ENCODE measurements at regions not wholly inside any gene's neighbourhood (a gene's known extent, or its start where the extent isn't known, plus 50 kb on each side); places are given as distances from the start of the nearest gene placed in this dataset.
"Not testable (repeated sequence)": the region's sequence is repeated elsewhere in the genome, so short reads cannot be mapped to it uniquely, and the experiment has no call there.

DNA sequence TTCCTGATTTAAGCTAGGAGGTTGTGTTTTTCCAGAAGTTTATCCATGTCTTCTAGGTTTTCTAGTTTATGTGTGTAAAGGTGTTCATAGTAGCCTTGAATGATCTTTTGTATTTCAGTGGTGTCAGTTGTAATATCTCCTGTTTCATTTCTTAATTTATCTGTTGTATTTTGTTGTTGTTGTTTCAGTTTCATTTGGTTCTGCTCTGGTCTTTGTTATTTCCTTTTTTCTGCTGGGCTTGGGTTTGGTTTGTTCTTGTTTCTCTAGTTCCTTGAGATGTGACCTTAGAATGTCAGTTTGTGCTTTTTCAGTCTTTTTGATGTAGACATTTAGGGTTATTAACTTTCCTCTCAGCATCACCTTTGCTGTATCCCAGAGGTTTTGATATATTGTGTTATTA lies 62.8 kb downstream of the SCP2D1 start:
- not testable (repeated sequence) for DNase-seq (ENCODE audit: low read depth in 2 of 2, low spot score in 1 of 2)

DNA sequence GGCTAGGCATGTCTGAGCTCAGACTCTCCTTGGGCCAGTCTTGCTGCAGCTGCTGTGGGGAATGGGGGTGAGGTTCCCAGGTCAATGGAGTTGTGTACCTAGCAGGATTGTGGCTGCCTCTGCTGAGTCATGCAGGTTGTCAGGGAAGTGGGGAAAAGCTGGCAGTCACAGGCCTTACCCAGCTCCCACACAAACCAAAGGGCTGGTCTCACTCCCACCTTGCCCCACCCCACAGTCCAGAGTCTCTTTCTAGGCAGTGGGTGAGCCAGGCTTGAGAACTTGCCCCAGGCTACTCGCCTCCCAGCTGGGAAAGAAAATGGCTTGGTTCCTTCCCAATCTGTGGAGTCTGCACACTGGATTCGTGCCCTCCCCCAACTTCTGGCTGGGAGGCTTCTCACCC lies 65.7 kb downstream of the SCP2D1 start:
- no peak for DNase-seq (ENCODE audit: low read depth in 2 of 2, low spot score in 1 of 2)

DNA sequence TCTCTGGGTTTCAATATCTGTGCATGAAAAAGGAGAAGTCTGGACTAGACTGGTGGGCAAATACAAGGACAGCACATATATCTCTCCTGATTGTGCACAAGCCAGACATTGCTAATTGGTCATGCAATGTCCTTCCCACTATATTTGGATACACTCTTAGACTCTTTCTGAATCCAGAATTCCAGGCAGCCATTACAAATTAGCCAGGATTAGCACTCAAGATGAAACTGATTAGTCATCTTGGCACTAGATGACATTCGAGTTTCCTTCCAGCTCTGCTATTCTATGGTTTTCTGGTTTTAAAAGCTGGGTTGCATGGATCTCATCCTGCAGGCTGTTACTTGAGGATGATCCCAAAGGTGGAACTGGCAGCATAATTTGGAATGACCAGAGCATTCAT lies 73.2 kb downstream of the SCP2D1 start:
- no peak for DNase-seq (ENCODE audit: low read depth in 2 of 2, low spot score in 1 of 2)

DNA sequence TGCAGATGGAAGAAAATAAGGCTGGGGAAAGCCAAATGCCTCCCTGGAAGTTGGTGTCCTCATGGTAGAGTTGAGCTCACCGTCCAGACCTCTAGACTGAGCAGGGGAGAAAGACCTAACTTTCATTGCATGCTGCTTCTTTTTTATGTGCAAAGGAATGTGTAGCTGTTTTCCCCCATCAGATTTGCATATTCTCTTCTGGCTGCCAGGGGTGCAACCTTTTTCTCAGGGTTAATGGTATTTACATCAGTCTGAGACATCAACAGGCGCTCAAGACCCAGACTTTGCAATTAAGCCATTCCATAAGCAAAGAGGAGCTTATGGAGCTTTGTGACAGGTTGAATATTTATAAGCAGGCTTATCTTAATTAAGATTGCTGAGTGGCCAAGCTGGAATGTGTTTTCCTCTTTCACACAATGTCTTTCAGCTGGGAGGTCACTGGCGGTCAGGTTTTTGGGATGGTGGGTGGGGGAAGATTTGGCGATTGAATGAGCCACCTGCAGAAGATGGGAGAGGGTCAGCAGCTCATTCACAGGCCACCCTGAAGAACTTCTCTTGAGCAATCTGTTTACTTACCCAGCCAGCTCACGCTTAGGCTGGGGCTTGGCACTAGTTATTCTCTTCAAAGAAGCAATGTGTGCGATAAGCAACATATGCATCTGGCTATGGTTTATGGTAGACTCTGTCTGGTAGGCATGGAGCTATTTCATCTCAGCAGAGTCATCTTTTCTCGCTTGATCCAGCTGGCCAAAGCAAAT lies 88.6 kb downstream of the SCP2D1 start:
- DNase-seq (ENCODE audit: low read depth in 2 of 2, low spot score in 1 of 2), result no peak

DNA sequence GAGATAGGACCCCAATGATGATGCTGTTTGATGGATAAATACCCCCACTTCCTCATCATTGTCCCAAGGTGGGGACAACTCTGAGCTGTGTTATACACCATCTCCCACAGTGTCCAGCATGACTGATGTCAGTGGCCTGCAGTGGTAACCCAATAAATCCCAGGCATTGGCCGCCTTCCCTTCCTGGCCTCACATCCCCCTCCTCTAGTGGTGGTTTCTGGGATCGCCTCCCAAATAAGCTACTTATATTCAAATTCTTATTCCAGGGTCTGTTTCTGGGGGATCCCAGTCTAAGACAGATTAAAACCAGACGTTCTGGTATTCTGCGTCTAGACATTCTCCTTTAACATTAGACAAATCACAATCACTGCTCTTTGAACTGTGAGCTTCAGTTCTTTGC lies 90.6 kb downstream of the SCP2D1 start:
- no peak for DNase-seq (ENCODE audit: low read depth in 2 of 2, low spot score in 1 of 2)

DNA sequence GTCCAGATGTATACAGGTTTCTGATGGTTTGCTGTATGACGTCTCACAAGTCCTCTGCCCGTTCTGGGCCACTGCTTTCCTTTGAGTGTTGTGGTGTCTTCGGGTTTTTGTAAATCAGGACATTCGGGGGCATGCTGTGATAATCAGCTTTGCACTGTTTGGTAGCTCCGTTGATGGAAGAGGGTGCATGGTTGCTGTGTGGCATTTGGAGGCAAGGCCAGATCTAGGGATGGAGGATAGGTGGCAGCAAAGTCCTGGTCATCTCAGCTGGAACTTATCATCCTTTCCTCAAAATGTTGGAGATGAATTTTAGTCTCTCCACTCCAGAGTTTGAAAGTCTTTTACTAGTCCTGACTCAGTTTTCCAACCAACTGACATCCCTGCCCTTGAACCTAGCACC lies 91.0 kb downstream of the SCP2D1 start:
- DNase-seq (ENCODE audit: low read depth in 2 of 2, low spot score in 1 of 2), result no peak

DNA sequence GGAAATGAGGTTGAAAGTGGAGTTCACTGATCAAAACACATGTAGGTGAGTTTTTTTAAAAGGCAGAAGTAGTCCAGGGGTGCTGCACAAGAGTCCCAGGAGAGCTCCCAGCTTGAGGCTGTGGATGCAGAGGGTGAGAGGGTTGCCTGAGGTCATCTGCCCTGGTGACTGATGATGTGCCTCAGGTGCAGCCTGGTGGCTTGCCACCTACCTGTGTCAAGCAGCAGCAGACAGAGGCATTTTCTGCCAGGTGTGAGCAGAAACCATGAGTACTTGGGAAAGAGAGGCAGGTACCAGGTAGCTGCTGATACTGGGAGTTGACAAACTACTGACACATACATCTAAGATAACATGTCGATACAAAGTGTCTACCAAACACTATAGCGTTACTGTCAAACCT lies 92.5 kb downstream of the SCP2D1 start:
- no peak for DNase-seq (ENCODE audit: low read depth in 2 of 2, low spot score in 1 of 2)

DNA sequence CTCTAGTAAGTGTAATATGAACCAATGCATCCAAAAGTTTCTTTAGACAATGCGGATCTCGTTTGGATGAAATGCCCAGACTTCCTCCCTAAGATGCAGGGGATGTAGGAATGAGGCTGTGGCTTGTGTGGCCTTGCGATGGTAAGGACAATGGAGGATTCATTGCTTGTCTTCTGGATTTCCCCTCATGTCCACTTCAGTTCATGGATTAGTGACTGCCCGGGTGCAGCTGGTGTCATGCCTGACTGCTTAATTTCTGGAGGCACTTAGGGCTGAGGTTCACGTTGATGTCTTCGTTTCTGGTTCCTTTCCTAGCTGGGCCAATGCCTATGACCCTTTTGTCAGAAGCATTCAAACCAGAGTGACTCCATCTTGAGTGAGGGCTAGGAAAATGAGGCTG lies 93.8 kb downstream of the SCP2D1 start:
- DNase-seq (ENCODE audit: low read depth in 2 of 2, low spot score in 1 of 2), result no peak

DNA sequence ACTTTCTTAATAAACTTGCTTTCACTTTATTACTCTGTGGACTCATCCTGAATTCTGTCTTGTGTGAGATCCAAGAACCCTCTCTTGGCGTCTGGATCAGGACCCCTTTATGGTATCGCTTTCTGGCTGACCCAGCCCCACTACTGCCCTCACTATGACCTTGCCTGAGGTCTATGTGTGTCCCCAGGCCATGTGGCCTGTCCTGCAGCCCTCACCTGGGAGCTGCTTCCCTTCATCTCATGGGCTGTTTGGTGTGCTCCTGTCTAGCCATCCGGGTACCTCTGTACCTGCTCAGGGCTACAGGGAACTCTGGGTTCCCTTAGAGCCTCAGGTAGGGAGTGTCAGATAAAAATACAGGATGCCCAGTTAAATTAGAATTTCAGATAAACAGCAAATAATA lies 94.5 kb downstream of the SCP2D1 start:
- no peak for DNase-seq (ENCODE audit: low read depth in 2 of 2, low spot score in 1 of 2)

DNA sequence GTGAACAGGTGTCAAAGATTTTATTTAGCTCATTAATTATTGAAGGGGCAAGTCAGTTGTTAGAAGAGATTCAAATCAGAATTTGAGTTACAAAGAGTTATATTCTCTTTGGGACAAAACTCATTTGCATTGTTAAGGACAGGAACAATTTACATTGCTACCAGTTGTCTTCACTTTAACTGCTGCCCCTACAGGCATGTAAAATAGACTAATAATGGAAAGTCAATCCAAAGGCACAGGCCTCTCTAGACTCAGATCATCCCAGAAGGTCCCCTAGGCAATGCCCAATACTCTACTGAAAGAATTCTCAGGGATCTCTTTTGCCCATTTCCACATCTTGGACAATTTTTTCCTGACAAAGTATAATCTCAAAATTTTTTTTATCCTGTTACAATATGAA lies 95.7 kb downstream of the SCP2D1 start:
- DNase-seq (ENCODE audit: low read depth in 2 of 2, low spot score in 1 of 2), result no peak

DNA sequence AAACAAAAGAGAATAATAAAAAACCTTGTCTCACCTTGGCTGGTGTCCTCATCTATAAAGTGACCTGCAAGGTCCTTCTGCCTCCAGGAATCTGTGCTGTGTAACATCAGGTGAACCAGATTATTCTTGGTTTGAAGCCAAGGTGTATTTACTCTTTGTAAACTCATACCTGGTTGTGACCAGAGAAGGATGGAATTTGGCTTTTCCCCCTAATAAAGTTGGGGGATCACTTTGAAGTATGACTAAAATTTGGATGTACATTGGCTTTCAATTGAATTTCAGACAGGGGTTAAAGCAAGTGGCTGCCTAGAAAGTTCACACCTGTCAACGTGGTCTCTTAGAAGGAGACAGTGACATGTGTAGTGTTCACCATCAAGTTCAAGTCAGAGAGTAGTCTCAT lies 100.1 kb downstream of the SCP2D1 start:
- no peak for DNase-seq (ENCODE audit: low read depth in 2 of 2, low spot score in 1 of 2)

DNA sequence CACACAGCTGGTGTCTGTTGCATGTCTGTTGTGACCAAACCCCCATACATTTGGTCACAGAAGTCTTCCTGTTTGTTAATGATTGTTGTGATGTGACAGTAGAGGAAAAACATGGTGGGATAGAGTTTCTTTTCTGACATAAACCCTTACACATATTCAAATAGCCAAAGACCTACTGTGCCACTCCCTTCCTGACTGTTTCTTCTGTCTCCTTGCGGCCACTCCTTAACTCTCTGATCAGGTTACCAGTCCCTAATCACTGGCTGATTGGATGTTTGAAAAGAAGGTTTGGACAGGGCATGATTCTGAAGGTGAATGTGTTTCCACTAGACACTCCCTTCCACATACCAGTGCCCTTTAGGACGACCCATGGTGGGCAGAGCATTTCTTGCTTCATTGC lies 101.2 kb downstream of the SCP2D1 start:
- no peak for DNase-seq (ENCODE audit: low read depth in 2 of 2, low spot score in 1 of 2)

DNA sequence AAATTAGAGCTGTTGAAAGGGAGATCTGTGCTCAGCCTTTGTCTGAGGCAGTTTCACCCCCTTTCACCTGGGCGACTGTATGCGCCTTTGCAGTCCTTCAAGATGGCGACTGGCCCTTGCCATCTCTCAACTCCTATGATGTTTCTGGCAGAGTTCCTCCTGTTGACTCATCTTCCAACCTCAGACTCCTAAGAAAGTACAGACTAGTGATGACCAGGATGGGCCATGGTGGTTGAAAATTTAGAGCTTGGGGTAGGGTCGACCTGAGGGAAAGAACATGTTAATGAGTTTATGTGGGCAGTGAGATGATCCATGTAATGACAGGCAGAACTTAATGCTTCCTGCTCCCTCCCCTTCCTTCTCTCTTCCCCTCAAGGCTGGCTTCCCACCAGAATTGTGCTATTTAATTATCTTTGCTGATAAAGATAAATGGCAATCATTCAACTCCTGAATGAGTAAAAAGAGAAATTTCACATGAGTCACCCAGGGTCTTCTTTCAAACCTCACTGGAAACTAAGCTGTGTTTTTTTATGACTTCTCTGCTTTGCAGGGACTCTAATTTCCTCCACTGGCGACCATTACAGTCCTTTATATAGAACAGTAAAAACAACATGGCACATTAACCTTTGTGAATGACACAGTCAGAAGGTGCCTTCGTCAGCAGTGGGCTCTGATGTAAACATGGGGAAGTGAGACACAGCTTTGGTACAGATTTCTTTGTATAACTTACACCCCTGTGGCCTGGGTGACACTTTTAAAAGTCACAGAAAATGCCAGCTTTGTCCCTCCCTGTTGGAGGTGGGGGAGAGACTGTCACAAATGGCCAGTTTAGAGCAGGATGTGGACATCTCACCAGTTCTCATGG lies 103.5 kb downstream of the SCP2D1 start:
- no peak for DNase-seq (ENCODE audit: low read depth in 2 of 2, low spot score in 1 of 2)

DNA sequence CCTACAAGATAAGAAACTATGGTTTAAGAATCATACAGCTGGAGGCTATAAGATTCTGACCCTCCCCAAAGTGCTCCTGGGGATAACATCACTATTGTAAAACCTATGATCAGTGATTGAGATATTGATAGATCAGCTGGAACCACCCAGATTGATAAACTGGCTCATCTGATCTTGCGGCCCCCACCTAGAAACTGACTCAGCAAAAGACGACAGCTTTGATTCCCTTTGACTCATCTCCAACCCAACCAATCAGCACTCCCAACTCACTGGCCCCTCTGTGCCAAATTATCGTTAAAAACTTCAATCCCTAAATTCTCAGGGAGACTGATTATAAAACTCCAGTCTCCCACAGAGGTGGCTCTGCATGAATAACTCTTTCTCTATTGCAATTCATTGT lies 106.4 kb downstream of the SCP2D1 start:
- DNase-seq (ENCODE audit: low read depth in 2 of 2, low spot score in 1 of 2), result no peak

DNA sequence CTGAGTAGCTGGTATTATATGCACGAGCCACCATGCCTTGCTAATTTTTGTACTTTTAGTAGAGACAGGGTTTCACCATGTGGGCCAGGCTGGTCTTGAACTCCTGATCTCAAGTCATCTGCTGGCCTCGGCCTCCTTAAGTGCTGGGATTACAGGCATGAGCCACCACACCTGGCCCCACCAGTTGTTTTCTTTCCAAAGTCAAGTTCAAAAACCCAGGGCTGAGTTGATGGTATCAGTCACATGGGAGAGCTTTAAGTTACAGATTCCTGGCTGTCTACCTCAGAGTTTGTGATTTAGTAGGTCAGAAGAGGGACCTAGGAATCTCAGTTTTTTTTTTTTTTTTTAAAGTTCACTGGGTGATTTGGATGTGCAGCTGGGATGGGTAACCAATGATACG lies 107.7 kb downstream of the SCP2D1 start:
- no peak for DNase-seq (ENCODE audit: low read depth in 2 of 2, low spot score in 1 of 2)

DNA sequence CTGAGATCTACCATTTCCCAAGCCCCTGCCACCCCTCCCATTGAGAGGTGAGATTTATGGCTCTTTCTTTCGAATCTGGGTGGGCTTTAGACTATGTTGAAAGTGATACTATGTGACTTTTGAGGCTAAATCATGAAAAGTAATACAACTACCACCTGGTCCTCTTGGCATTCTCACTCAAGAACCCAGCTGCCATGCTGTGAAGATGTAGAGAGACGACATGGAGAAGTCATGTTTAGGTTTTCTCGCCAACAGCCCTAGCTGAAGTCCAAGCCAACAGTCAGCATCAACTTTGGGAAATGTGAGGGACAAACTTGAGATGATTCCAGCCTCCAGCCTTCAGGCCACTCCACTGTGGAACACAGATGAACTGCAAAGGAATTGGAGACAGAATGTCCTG lies 108.7 kb downstream of the SCP2D1 start:
- no peak for DNase-seq (ENCODE audit: low read depth in 2 of 2, low spot score in 1 of 2)

DNA sequence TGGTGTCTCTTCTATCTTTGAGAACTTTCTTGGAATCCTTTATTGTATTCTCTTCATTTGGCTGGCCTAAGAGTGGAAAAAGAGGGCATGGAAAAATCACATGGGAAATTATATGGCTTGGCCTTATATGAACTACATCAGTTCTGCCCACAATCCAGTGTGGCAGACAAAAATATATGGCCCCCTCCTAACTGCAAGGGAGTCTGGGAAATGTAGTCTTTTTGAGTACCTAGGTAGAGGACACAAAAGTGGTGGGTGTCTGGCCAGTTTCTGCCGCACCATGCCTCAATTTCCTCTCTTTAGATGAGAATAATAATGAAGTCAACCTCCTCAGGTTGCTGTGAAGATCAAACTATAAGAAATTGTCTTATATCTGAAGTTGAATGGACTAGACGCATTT lies 109.3 kb downstream of the SCP2D1 start:
- DNase-seq (ENCODE audit: low read depth in 2 of 2, low spot score in 1 of 2), result no peak

DNA sequence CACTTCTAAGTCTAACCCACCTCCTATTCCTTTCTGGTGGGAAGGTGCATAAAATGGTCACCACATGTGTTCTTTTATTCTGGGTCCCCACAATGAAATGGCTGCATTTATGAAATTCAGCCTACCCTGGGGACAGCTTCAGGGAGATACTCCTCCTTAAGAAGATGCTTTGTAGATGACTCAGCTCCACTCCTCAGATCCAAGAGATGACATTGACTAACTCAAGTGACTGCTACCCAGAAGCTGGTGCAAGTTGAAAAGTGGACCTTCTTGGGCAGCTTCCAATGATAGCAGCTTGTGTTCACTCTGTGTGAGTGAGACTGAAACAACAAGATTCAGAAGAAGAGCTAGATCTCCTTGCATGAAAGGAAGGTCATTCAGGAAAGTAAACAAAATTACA lies 113.4 kb downstream of the SCP2D1 start:
- no peak for DNase-seq (ENCODE audit: low read depth in 2 of 2, low spot score in 1 of 2)

DNA sequence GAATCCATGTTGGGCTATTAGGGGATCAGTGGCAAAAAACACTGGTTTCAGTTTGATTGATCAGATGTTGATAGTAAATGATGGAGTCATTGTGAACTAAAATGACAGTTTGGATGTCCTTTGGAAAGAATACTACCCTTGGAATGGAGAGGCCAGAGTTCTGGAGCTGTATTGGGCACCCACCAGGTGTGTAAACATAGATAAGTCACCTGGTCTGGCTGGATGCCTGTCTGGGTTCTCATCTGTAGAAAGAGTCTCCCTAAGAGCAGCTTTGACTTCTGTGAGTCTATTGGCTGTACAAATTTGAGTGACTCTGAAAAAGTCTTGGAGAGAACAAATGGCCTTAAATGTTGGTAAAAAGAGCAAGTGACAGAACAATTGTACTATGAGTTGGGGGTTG lies 115.0 kb downstream of the SCP2D1 start:
- no peak for DNase-seq (ENCODE audit: low read depth in 2 of 2, low spot score in 1 of 2)

DNA sequence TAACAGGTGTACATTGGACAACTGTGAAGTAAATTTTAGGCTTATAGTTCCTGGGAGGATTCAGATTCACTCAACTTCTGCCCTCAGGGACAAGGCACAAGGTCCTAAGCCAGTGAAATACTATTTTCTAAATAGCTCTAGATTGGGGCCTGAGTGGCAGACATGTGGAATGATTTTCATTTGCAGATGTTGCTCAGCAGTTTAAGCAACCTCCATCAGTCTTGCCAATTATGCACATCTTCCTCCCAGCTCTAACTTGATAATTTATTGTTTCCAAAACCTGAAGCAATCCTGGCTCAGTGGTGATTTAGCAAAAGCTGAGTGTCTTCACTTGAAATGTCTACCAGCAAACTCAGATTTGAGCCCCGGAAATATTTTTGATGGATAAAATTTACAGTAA lies 116.2 kb downstream of the SCP2D1 start:
- no peak for DNase-seq (ENCODE audit: low read depth in 2 of 2, low spot score in 1 of 2)

DNA sequence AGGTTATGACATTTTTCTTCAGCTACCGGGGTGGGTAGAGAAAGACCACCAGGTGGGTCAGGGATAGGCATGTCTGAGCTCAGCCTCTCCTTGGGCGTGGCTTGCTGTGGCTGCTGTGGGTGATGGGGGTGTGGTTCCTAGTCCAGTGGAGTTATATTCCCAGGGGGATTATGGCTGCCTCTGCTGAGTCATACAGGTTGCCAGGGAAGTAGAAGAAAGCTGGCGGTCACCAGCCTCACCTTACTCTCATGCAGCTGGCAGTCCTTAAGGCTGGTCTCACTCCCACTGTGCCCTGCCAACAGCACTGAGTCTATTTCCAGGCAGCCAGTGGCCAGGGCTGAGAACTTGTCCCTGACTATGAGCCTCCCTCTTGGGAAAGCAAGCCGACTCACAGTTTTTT lies 130.0 kb downstream of the SCP2D1 start:
- DNase-seq (ENCODE audit: low read depth in 2 of 2, low spot score in 1 of 2), result no peak

DNA sequence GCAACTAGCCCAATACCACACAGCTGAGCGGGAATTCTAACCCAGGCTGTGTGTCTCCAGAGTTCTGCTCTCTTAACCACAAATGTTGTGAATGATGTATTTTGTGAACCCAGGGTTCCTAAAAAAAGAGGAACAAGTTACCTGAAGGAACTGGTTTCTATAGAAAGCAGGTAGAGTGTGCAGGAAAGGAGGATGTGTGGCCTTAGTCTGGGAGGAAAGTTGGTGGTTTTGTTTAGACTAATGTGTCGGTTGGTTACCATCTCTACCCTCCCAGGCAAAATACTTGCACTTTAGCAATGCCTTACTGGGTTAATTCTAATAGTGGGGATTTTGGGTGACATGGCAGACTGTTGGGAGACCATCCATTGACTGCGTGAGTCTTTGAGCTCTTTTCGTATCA lies 143.3 kb downstream of the SCP2D1 start:
- DNase-seq (ENCODE audit: low read depth in 2 of 2, low spot score in 1 of 2), result no peak

DNA sequence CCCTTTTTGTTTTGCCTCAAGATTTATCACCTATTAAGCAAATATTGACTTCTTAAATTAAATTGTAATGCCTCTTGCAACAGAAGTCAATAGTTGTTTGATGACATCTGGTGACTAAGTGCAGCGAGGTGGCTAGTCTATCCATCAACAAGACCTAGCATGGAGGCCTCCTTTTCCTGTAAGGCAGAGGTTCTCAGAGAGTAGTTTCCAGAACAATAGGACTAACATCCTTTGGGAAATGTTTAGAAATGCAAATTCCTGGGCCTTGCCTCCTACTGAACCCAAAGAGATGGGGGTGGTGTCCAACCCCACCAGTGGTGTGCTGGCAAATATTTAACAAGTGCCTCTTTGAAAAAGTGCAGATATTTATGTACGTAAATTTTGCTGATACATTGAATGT lies 143.7 kb downstream of the SCP2D1 start:
- no peak for DNase-seq (ENCODE audit: low read depth in 2 of 2, low spot score in 1 of 2)
